HL-60/S4 (cell line): ENCODE measurements at regions not wholly inside any gene's neighbourhood (a gene's known extent, or its start where the extent isn't known, plus 50 kb on each side); places are given as distances from the start of the nearest gene placed in this dataset.

Source experiments
- in situ Hi-C: fragments of 300-500 bp; cut with MboI; formaldehyde crosslinking; loops from 2 replicates; pipeline ENCODE4 v1.14.3; 2022; ENCODE audit warnings: low sequenced_read_pairs

DNA sequence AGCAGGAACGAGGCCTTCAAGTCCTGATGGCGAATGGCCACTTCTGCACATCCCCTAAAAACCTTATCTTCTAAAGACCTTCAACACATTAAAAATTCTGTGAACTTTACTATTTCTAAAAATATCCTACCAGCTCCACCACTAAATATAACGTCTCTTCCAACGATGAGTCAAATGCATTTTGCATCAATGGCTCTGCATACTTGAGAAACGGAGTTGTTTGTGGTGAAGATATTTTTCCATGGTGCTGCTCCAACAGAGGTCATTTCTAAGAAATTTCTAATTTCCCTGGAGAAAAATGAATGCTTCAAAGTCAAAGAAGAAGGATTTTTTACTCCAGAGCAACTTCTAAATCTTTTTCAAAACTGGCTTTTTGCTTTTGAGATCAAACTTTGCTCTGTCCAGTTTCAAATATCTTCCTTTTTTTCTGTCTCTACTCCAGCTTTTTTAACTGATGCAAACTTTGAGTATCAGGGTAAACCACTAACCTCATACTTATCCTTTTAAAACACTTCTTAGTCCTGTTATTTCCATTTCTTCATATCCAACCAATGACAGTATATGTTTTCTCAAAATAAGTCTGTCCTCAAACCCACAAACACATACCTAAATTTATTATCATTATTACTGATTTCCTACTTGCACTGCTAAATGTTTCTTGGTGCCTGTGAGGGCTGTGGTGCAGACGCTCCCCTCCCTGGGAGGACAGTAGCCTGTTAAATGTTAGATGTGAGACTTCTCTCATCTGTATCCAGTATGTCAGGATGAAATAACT is 258.1 kb downstream of the KLF6 start:
- in situ Hi-C loops = no loop called here

DNA sequence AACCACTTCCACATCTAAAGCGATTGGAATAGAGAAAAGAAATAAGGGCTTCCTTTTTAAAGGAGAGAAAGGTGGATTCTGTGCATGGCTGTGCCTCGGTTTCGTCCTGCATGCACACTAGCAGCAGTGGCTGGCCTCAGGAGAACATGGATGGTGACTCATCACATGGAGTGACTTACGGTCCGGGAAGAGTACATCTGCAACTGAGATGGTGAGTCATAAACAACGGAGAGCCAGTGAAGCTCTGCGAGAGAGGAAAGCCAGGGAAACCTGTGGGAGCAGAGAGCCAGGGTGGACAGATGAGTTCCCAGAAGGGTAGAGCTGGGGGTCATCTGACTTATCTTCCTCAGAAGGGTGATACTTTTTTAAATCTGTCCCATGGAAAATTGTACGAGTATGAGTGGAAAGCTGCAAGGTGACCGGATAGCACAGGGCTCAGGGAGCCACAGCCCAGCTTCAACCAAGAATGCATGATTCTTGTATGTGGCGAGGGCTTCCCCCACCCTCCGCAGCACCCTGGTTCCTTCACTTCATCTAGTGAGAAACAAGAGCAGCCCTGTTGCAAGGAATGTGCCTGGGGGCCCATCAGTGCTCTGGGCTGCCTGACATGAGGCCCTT is 259.1 kb downstream of the KLF6 start:
- in situ Hi-C loops = no loop called here

DNA sequence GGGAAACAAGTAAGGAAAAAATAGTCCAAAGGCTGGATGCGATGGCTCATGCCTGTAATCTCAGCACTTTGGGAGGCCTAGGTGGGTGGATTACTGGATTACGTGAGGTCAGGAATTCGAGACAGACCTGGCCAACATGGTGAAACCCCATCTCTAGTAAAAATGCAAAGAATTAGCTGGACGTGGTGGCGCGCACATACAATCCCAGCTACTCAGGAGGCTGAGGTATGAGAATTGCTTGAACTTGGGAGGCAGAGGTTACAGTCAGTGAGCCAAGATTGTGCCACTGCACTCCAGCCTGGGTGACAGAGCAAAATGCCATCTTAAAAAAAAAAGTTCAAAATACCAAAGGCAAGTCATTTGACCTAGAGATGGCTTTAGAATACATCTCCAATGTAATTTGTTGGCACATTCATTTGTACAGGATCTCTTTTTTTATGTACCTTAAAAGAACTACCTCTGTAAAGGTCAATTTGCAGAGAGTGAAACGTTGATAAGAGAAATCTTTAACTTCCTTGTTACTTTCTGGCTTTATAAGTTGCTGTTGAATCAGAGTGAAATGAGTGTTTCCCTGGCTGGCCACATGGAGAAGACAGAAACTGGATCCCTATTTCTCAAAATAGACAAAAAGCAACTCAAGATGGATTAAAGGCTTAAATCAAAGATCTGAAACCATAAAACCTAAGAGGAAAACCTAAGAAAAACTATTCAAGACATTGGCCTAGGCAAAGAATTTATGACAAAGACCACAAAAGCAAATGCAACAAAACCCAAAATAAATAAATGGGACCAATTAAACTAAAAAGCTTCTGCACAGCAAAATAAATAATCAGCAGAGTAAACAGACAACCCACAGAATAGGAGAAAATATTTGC is 260.7 kb downstream of the KLF6 start:
- in situ Hi-C loops = no loop called here

DNA sequence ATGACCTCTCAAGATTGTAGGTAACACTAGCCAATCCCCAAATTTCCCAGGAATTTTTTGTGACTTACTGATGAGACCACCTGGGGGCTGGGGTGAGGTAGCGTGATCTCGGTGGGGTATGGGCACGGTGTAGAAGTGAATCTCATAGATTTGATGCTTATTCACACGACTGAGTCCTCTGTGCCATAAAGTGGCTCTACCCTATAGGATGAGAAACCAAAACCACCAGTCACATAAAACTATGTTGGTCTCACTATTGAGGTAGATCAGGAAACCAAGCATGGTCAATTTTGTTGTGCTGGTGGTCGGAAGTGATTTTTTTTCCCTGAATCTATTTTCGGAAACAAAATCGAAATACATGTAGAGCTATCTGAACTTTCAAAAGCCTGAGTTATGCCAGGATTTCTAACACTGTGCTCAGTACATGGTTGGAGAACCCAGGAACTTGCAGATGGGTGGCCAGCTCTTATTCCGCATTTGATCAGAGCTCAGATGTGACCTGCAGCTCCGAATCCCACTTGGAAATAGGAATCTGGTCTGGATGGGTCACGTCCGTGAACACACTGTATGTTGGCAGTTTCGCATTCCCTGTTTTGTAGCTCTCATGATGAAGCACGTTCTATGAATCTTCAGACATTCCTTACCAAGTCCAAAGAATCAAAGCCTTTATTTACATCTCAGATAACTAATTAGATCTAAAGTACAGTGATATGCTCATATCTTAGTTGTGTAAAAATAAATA is 261.5 kb downstream of the KLF6 start:
- in situ Hi-C loops = no loop called here

DNA sequence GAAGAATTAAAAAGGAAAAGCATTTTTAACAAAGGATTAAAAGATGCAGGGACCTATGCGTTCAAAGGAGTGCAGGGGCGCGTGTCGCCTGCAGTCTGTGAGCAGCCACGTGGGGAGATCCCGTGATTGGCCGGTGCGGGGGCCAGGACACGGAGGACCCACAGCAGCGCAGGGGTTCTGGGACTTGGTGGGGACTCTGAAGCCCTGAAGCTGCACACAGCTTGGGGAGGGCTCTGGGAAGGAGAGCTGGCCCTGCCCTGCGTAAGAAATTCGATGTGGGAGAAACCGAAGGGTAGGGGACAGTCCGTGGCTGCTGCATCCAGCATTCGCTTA is 268.1 kb downstream of the KLF6 start:
- in situ Hi-C loops = no loop called here

DNA sequence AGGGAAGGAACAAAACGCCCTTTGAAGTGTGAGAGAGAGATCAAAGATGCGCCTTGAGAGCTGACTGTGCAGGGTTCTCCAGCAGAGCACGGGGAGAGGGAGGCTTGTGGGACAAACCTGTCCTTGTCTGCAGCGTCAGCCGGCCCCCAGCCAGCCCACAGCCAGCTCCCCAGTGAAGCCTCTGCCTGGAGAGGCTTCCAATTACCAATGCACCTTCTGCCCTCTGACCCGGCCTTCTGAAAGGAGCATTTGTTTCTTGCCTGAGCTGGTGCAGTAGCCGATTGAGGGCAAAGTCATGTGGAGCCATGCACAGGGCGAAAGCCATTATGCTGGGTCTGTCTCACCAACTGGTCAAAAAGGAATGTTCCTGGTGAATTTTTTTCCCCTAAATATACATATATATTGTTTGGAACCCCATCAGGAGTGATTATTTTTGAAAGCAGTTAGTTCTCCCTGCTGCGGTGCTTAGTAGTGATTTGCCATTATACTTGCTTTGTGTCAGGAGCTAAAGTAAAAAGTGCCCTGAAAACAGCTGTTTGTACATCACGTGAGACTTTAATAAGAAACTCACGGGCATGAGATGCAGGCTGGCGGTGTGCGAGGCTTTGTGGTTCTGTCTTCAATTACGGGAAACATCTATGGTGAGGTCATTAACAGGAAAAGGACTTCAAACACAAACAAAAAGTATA is 268.6 kb downstream of the KLF6 start:
- in situ Hi-C loops = no loop called here

DNA sequence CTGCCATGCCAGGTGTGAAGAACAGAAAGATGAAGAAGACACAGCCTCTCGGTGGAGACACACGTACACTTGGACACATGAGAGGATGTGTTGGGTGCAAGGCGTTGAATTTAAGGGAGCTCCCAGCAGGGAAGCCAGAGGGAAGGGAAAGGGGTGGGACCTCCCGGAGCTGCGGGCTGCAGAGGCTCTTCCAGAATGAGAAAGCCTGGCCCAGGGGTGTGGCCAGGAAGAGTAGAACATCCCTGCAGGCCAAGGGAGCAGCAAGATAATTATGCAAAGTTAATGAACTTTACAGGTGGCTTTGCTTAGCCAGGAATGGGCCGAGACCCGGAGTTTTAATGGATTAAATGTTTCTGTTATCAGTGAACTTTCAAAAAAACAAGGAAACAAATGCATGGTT is 270.3 kb downstream of the KLF6 start:
- in situ Hi-C loops = no loop called here

DNA sequence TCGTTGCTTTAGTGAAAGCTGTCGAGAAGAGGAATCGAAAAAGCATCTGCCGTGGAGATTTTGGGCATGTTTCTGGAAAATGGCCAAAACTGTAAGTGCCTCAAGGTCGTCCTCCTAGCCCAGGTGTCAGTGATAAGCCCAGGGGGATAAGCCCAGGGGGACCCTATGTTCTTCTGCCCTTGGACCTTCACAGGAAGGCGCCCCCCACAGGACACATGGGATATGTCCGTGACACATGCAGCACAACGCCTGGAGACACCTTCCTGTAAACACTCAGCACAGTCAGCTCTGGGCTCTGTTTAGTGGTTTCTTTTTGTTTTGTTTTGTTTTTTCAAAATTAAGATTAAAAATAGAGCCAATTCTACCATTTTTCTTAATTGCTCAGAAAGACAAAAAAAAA is 272.7 kb downstream of the KLF6 start:
- in situ Hi-C loops = no loop called here

DNA sequence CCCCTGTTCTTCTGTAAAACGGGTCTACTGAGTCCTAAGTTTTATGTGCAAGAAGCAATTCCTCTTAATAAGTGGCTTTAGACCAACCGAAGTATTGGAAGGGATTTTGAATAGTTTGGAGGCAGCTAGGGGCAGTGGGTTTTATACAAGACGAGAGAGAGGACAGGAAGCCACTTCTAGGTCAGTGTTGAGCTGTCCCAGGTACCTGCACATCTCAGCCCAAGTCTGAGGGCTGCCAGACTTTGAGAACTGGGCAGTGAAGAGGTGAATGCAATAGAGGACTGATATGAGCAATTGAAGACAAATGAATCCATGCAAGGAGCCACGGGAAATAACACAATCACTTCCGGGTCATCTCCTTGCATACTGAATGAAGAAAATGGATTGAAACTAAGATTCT is 273.5 kb downstream of the KLF6 start:
- in situ Hi-C loops = no loop called here

DNA sequence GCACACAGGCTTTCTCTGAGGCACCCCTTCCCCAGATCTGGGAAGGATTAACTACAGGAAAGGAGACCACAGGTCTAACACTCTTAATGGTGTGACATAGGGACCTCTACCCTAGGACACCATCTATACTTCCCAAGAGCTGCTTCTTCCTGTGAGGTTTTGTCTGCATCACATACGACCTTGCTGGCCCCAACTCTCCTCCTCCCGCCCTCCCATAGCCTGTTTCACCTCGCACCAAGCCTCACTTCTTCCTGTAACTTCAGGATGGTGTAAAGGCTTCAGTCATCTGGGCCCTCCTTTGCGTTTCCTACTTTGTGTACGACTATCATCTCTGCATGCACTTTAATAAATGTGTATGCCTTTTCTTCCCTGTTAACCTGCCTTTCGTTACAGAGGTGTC is 274.3 kb downstream of the KLF6 start:
- in situ Hi-C loops = no loop called here

DNA sequence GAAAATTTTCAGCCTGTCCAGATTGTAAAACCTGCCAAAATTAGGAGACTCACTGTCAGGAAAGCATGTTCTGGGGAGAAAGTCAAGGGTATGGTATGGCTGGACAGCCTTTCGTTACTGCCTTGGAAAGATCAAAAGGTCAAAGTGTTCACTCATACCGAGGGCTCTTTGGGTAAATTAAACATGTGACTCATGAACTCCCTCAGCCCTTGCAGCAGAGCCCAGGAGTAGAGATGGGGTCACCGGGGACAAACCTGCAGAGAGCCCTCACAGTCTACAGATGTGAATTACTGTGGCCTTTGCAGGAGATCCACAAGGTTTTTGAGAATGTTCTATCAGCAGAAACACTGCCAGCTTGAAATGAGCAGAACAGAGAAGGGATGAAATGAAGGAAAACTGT is 275.7 kb downstream of the KLF6 start:
- in situ Hi-C loops = no loop called here

DNA sequence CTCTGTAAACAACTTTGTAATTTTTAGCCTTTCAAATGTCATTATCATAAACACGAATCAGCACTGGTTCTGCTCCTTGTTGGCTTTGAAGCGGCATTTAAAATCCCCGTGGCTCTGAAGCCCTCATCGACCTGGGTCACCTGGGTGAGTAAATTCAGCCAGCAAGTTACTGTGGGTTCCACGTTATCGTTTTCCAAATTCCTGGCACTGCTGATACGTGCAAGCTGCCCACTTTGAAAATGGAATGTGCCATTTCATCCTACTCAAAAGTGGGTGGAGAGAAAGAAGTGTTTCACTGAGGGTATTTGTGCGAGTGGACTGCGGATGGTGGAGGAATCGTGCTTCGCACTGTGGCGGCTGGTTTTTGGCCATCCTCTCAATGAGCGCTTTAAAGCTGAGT is 281.7 kb downstream of the KLF6 start:
- in situ Hi-C loops = no loop called here

DNA sequence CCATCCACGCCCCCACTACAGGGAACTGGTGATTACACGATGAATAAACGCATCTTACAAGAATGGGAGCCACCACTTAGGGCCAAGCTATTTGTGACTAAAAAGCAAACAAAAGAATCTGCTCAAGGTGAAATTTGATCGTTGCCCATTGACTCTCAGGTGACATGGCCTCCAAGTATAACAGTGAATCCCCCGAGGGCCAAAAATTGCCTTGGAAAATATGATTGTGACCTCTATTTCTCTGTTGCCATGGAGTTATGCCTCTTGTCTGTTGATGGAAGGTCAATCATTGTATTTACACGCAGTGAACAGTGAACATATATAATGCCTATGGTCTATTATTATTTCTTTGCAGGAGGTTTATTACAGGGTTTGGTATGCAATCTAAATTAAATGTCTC is 282.3 kb downstream of the KLF6 start:
- in situ Hi-C loops = no loop called here

DNA sequence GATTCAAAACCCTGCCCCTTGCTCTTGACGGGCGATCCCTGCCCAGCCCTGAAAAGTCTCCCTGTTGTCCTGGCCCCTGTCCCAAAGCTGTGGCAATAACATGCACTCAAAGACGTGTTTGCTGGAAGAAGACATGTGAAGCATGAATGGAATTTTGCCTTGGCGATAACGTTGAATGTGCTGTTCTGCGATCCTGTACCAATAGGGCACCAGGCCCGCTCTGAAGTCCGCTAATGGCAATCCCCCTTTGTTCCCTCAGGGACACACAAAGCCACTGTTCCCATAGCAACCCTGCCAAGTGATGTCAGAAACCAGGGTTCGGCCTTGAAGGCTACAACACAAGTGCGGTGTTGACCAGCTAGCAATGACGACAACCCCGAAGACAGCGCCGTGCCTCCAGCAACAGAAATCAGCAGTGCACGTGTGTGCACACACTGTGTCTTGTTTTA is 284.6 kb downstream of the KLF6 start:
- in situ Hi-C loops = no loop called here

DNA sequence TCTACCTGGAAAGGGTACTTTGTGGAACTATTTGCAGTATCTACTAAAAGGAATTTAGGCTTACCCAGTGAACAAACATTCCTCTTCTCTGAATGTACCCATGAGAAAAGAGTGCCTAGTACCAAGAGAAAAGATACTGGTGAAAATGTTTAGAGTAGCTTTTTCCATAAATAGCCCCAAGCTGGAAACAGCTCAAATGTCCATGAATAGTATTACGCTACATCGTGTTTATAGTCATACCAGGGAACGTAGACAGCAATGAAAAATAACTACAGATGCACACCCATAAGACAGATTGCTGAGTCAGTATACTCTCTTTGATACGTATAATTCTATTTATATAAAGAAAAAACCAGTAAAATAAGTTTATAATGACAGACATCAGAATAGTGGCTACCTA is 285.9 kb downstream of the KLF6 start:
- in situ Hi-C loops = no loop called here

DNA sequence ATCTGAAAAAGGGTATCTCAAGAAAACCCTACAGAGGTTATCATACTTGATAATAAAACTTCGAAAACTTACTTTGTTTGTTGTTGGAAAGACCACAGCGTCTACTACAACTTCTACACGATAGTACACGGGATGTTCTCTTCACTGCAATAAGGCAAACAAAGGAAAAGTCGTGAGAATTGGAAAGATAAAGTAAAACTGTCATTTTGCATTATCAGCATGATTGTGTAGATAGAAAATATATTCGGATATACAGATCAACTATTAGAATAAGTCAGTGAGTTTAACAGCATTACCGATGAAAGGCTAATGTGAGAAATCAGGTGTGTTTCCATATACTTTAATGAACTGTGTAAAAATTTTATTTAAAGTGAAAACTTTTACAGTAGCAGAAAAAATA is 287.4 kb downstream of the KLF6 start:
- in situ Hi-C loops = no loop called here

DNA sequence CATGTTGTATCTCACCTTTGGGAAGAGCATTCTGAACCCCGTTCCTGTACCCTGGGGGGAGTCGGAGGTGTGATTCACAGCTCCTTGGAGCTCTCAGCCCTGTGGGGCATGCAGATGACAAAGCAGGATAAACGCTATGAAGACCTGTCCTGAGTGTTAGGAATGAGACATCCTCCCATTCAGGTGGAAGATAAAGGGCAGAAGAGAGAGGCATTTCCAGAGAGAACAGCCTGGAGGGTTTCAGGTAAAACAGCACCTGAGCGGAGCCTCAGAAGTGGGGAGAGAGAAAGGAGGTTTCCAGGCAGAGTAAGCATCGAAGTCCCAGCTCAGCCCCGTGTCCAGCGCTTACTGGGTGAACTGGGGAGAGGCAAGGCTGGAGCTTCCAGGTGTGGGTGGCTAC is 288.9 kb downstream of the KLF6 start:
- in situ Hi-C loops = no loop called here

DNA sequence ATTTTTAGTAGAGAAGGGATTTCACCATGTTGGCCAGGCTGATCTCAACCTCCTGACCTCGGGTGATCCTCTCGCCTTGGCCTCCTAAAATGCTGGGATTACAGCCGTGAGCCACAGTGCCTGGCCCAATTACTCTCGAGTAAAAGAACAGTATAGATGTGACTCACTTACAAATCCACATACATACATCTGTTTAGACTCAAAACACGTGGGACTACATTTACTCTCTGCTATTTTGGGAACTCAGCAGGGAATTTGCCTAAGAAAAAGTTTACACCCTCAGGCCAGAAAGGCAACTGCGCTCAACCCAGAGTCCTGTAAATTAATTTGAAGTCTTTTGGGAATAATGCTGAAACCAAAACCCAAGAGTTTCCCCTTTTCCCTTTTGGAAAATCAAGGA is 289.7 kb downstream of the KLF6 start:
- in situ Hi-C loops = no loop called here

DNA sequence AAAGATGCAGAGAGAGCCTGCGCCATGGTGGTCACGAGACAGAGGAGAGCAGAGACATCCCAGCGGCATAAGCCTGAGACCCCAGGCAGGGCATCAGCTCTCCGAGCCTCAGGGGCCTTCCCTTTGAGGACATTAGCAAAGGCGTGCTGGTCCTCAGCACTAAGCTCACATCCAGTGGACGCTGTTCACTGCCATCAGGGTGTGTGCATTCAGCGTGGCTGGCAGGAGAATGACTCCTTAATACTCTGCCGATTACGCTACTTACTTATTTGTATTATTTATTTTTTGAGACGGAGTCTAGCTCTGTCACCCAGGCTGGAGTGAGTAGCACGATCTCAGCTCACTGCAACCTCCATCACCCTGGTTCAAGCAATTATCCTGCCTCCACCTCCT is 290.2 kb downstream of the KLF6 start:
- in situ Hi-C loops = no loop called here

DNA sequence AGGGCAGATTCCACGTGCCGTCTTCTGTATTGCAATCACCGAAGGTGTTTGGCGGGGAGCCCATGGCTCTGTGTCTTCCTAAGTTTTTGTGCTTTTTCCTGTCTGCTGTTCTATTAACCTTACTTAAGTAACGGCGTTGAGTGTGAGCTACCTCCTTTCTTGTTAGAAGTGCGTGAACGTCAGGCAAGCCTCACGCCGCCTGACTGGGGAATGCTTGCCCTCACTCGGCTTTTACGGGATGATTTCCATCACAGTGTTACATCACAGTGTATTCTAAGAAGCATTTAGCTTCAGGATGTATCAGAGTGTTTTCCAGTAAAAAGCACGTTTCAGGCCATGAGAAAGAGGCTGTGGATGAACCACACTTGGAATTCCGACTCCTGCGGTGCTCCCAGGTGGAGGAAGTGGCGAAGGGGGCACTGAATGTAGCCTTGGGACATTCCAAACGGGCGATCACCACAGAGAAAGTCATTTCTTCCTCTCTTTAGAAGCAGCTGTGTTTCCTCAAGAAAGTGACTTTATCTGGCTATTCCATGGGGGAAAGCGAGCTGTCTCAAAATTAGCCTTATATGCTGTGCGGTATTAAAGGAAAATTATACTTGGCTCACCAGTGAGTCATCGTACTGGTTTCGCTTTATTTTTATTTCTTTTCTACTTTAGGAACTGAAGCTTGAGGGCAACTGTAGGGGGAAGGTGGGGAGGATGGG is 290.7 kb downstream of the KLF6 start:
- in situ Hi-C loops = no loop called here
